GM21528 (cell line): ENCODE measurements at regions not wholly inside any gene's neighbourhood (a gene's known extent, or its start where the extent isn't known, plus 50 kb on each side); places are given as distances from the start of the nearest gene placed in this dataset.

Experiments
- ATAC-seq: cut with Tn5 transposase; IDR thresholded peaks from one replicate; pipeline ENCODE4 v1.9.1; 2021; ENCODE audit warnings: mild to moderate bottlenecking, moderate library complexity; ENCODE audit not compliant: unreplicated experiment, low FRiP score

DNA sequence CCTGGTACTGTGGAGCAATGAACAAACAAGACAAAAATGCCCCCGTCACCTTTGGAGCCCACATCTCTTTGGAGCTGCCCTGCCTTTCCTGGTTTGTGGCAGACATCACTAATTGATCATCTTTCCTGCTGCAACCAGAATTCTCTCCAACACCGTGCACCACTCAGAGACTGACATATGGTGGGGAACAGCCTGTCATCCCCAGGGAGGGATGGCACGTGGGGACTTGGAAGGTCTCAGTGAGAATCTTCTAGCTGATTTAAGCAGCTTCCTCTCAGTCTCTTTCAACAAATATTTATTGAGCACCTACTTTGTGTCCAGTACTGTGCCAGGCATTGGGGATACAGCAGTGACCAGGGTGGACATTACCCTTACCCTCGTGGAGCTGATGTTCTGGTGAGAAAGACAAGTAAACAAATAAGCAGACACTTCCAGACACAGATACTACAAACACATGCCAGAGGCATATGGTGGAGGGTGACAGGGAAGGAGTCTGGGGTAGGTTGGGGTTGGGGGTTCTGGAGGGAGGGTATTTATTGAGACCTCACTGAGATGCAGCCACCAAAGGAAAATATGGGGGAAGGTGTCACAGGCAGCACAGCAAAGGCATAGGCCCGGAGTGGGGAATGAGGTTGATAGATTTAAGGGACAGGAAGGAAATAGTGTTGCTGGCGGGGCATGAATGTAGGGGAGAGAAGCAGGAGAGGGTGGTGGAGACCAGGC lies 82.3 kb downstream of the CEBPB start:
- ATAC-seq = no peak

GRCh38 chr20:50273601-50274491 lies 83.2 kb downstream of the CEBPB start:
- ATAC-seq = no peak

GRCh38 chr20:50274570-50275430 lies 84.2 kb downstream of the CEBPB start:
- ATAC-seq = no peak

DNA sequence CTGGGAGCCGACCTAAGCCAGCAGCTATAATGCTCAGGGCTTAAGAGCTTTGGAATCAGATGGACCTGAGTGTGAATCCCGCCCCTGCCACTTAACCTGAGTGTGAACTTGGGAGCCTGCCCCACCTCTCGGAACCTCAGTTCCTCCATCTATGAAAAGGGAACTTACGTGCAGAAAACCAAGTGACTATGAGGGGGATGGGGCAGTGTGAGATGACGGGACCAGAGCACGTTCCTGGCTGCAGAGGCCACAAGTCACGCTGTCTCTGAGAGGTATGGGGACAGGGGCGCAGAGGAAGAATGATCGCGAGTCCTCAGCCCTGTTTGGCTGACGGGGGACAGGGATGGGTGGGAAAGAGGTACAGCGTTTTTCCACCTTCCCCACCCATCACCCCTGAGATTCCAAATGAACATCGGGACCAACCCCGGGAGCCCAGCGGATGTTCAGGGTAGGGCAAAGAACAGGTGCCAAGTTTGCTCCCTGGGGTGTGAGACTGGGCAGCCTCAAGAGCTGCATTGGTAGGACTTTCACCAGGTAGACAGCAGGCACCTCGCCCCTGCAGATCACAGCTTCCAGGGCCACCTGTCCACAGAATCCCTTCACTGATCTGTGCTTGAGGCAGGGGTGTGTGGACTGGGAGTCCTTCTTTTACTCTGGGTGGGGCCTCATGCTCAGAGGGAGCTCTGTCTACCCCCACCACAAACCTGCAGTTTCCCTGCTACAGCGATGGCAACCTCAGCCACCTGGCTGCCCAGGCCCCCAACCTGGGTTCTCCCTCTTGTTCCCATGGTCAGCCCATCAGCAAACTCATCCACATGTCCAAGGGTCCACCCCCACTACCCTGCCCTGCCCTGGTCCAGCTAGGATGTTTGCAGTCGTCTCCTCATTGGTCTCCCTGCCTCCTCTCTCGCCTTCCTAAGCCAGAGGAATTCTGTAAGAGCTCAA lies 85.8 kb downstream of the CEBPB start:
- no peak for ATAC-seq

DNA sequence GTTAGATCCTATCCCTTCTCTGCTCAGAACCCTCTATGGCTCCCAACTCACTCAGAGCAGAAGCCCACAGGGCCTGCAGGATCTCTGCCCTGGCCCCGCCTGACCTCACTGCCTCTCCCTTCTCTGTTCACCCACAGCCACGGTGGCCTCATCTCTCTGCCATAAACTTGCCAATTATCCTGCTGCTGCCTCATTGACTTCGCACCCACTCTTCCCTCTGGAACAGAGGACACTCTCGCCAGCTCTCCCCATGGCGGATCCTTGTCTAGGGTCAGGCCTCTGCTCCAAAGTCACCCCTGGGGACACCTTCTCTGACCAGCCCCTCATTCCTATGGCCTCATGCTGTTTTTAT lies 86.4 kb downstream of the CEBPB start:
- no peak for ATAC-seq

DNA sequence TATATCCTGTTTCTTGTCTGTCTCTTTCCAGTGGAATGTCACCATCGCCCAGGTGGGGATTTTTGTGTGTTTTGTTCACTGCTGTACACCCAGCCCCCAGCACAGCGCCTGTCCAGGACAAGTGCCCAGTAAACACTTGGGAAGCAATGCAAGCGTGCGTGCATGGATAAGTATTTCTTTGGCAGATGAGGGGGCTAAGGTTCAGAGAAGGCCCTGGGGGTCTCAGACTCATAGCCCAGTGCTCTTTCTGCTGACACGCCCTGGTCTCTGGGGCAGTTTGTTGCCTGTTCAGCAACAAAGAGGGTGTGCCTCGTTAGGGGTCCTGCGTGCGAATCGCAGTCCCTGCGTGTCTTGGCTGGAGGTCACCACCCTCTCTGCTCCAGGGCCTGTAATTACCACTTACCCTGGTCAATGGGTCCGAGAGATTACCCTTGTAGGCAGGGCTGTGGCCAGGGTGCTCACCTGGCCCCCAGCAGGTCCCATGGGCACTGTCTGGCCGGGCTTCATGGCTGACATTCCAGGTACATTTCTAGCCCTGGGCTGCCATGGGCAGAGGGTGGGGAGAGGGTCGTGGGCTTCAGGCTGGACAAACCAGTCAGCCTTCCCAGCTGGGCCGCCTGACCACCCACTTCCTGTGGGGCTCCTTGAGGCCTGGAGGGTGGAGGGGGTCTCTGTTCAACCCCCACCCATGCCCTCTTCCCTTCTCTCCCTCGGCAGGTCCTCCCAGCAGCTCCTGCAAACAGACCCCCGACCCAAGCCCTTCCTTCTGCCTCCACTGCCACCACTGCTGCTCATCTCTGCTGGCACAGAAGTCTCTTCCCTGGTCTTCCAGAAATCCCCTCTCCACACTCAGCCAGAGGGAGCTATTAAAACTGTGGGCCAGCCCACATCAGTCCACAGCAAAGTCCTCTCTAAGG lies 87.1 kb downstream of the CEBPB start:
- no peak for ATAC-seq

DNA sequence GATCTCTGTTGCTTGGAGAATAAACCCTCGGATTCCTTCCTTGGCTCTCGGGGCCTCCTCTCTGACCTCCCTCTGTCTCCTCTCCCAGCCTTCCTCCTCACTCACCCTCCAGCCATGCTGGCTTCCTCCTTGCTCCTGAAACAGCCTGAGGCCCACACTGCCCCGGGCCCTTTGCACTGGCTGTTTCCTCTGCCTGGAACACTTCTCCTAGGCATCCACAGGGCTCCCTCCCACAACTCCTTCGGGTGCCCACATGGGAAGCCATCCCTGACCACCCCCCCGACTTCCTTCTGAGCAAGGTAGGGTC lies 87.7 kb downstream of the CEBPB start:
- ATAC-seq = no peak

DNA sequence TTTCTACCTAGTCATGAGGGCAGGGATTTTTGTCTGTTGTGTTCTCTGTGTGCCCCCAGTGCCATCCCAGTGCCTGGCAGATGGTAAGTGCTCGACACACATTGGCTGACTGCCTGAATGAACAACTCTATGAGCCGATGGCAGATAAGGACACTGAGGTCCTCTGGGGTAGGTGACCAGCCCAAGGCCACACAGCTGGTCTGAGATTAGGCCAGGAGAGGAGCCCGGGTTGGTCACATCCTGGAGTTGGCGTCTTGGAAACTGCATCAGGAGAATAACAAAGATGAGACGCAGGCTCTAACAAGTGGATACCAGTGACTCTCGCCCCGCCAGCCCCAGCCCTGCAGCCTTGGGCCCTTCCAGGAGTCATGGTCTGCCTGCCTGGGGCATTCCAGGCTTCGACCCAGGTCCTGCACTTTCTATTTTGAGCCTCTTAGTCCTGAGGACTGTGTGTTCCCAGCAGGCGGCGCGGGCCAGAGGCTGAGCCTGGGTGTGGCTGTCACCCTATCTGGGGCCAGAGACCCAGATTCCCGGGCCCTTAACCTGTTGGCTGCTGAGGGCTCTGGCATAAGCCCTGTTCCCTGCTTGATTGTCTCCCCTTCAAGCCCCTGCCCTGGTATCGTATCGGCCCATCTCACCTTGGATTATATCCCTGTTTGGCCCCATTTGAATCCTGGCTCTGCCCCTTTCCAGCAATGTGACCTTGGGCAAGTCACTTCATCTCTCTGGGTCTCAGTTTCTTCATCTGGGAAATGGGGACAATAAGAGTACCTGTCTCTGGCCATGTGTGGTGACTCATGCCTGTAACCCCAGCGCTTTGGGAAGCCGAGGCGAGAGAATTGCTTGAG lies 88.3 kb downstream of the CEBPB start:
- no peak for ATAC-seq

DNA sequence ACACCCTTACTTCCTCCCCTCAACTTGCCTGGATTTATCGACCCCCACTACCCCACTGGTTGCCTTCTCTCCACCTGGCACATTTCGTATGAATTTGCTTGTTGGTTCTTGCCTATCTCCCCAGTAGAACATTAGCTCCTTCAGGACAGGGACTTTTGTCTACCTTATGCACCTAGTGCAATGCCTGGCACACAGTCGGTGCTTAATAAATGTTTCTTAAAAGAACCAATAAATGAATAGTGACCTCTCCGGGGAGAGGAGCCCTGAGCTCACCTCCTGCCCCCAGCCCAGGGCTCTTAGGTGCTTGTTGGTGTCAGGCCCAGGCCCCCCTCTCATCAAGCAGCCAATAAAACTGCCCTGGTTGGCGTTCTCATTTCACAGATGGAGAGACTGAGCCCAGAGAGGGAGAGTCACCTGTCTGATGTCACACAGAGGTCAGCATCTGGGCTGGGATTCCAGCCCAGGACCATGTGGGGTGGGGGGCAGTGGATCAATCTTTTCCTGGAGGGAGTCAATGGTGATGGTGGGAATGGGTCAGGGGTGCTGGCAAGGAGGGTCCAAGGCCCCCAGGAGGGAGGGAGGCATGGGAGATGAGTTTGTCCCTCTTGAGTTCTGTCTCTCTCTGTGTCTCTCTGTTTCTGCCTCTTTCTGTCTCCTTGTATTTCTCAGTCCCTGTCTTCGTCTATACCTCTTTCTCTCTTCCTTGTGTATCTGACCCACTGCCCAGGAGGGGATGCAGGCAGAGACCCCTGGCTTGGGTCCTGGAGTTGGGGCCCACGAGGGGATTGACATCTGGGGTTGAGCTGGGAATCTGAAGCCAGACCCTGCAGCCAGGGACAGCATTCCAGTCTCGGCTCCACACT lies 89.6 kb downstream of the CEBPB start:
- ATAC-seq = no peak

DNA sequence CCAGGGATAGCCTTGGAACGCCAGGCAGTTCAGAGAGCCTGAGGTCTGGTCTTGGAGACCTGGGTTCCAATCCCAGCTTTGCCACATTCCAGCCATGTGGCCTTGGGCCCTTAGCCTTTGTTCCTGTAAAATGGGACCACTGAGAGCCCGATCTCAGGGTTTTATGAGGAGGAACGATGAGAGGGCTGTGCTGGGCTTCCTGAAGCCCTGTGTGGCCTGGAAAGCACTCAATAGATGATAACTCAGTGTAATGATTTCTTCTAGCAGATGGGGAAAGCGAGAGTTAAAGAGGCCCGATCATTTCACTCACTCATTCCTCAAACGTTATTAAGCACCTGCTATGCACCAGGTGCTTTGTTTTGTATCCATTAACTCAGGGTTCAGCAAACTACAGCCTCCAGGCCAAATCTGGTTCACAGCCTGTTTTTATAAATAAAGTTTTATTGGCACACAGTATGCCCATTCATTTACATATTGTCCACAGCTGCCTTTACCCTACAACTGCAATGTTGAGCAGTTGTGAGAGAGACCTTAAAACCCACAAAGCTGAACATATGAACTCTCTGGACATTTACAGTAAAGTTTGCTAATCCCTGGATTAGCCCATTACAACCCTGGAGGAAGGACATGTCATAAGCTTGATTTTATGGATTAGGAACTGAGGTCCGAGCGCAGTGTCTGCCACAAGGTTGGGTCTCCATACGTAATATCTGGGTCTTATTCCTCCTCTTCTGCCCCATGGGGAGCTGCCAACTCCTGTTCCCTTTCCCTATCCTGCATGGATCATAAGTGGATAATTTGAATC lies 90.4 kb downstream of the CEBPB start:
- no peak for ATAC-seq

GRCh38 chr20:50281831-50282591 lies 91.4 kb downstream of the CEBPB start:
- no peak for ATAC-seq

GRCh38 chr20:50282592-50283241 lies 92.1 kb downstream of the CEBPB start:
- no peak for ATAC-seq

DNA sequence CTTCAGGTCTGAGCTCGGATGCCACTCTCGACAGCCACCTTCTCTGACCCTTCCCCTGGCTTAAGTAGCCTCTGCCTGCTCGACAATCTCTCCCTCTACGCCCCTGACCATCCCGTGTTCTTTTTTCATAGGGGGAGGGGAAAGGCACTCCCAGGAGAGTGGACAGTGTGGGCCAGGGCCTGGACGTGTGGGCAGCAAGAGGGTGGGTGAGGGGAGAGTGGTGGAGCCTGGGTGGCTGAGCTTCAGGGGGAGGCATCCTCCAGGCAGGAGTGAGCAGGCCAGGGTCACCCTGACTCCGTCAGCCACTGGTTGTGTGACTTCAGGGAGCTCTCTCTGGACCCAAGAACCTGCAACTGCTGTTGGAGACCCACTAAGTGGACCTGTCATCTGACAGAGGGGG lies 92.7 kb downstream of the CEBPB start:
- ATAC-seq = no peak

- no peak for ATAC-seq
These were observed 93.5 kb downstream of the CEBPB start for GRCh38 chr20:50283922-50284810.
